Endothelial cell (in vitro differentiated cells): ENCODE measurements at regions not wholly inside any gene's neighbourhood (a gene's known extent, or its start where the extent isn't known, plus 50 kb on each side); places are given as distances from the start of the nearest gene placed in this dataset.
"Not testable (repeated sequence)": the region's sequence is repeated elsewhere in the genome, so short reads cannot be mapped to it uniquely, and the experiment has no call there.

Source experiments
- DNase-seq: peaks from one replicate; pipeline ENCODE4 v3.0.0; 2021; ENCODE audit warnings: low spot score
- H3K27ac Mint-ChIP-seq: one replicate; pipeline ENCODE4 v1.8.0; 2021; ENCODE audit warnings: mixed read lengths, inconsistent platforms; ENCODE audit not compliant: unreplicated experiment
- H3K27me3 Mint-ChIP-seq: one replicate; pipeline ENCODE4 v1.8.0; 2021; ENCODE audit warnings: mild to moderate bottlenecking, moderate library complexity, mixed read lengths, inconsistent platforms; ENCODE audit not compliant: unreplicated experiment
- H3K36me3 Mint-ChIP-seq: one replicate; pipeline ENCODE4 v1.8.0; 2021; ENCODE audit warnings: mild to moderate bottlenecking, low read depth, mixed read lengths, inconsistent platforms; ENCODE audit not compliant: unreplicated experiment
- H3K4me1 Mint-ChIP-seq: one replicate; pipeline ENCODE4 v1.8.0; 2021; ENCODE audit warnings: mild to moderate bottlenecking, mixed read lengths, inconsistent platforms; ENCODE audit not compliant: unreplicated experiment
- H3K4me3 Mint-ChIP-seq: one replicate; pipeline ENCODE4 v1.8.0; 2021; ENCODE audit warnings: mild to moderate bottlenecking, mixed read lengths, inconsistent platforms; ENCODE audit not compliant: unreplicated experiment
- H3K9me3 Mint-ChIP-seq: one replicate; pipeline ENCODE4 v1.8.0; 2021; ENCODE audit warnings: mixed read lengths, inconsistent platforms; ENCODE audit not compliant: unreplicated experiment
- TF ChIP-seq, protein P1 (sequence below): fragments of 200-600 bp; sonication (generic); IDR thresholded peaks from one replicate; pipeline ENCODE4 v1.5.0; 2021; ENCODE audit warnings: antibody characterized with exemption; ENCODE audit not compliant: unreplicated experiment

DNA sequence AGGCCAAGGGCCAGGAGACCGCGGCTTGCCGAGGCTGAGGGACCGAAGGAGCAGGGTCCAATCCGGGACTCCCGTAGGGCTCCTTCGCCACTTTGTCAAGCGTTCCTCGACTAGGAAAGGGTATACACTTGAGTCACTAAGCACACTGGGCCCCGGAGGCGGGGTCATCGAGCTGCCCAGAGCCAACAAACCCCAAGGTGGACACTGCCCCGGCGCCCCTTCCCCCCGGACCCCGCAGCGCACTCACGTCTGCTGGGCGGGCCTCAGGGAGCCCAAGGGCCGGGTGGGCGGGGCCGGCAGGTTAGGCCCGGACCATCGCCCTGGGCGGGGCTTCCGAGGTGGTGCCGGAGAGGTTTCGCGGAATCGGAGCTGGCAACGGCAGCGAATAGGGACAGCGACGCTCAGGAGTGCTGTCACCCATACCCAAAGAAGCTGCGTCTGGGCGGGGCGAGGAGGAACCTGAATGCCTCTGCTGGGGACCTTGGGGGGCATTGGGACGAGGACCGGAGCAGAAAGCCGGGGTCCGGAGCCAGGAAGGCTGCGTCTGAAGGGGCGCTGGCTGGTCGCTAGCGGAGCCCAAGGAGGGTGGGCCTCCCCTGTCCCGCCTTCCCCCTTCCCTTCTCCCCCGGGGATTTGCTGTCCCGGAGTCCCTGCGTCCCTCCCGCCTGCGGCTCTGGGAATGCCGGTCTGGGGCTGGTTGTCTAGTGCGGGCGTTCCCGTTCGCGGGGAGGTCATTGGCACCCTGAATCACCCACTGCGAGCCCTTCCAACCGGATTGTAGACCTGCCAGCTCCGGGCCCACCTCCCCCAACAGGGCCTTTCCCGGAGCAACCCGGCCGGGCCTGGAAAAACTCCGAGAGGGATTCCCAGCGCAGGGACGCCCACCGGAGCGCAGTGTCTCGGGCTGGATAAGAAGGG is 118.2 kb upstream of the SMURF2 start:
- Mint-ChIP-seq H3K4me3 (peak overlapping the region; percentile 94), H3K27ac (peak overlapping the region; percentile 86), H3K36me3 (peaks cover 24% of the 10 kb centered on the region), H3K9me3 (no peaks in the 10 kb centered on the region), H3K4me1 (peaks cover 45% of the 10 kb centered on the region), H3K27me3 (peaks cover 34% of the 10 kb centered on the region)
- TF ChIP-seq, protein P1, sequence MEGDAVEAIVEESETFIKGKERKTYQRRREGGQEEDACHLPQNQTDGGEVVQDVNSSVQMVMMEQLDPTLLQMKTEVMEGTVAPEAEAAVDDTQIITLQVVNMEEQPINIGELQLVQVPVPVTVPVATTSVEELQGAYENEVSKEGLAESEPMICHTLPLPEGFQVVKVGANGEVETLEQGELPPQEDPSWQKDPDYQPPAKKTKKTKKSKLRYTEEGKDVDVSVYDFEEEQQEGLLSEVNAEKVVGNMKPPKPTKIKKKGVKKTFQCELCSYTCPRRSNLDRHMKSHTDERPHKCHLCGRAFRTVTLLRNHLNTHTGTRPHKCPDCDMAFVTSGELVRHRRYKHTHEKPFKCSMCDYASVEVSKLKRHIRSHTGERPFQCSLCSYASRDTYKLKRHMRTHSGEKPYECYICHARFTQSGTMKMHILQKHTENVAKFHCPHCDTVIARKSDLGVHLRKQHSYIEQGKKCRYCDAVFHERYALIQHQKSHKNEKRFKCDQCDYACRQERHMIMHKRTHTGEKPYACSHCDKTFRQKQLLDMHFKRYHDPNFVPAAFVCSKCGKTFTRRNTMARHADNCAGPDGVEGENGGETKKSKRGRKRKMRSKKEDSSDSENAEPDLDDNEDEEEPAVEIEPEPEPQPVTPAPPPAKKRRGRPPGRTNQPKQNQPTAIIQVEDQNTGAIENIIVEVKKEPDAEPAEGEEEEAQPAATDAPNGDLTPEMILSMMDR = no peak
- peak; percentile 59 for DNase-seq

GRCh38 chr17:64779376-64780095 is 117.4 kb upstream of the SMURF2 start:
- peak overlapping the region; percentile 61 for H3K27ac Mint-ChIP-seq
- DNase-seq = no peak
- H3K36me3 Mint-ChIP-seq = peaks cover 26% of the 10 kb centered on the region
- TF ChIP-seq, protein P1 = no peak
- H3K9me3 Mint-ChIP-seq = no peaks in the 10 kb centered on the region
- H3K4me3 Mint-ChIP-seq = peak overlapping the region; percentile 94
- H3K27me3 Mint-ChIP-seq = peaks cover 40% of the 10 kb centered on the region
- H3K4me1 Mint-ChIP-seq = peaks cover 48% of the 10 kb centered on the region

- peaks cover 40% of the 10 kb centered on the region for H3K27me3 Mint-ChIP-seq
- peak overlapping the region; percentile 67 for H3K27ac Mint-ChIP-seq
- H3K36me3 Mint-ChIP-seq = peaks cover 26% of the 10 kb centered on the region
- H3K9me3 Mint-ChIP-seq, DNase-seq: not testable (repeated sequence)
- H3K4me1 Mint-ChIP-seq = peaks cover 44% of the 10 kb centered on the region
- peak overlapping the region; percentile 92 for H3K4me3 Mint-ChIP-seq
Measured at GRCh38 chr17:64779098-64779375, 116.9 kb upstream of the SMURF2 start.

- Mint-ChIP-seq H3K36me3 (peaks cover 26% of the 10 kb centered on the region), H3K27ac (peak overlapping the region; percentile 67), H3K4me1 (peaks cover 43% of the 10 kb centered on the region), H3K4me3 (peak overlapping the region; percentile 94), H3K9me3 (no peaks in the 10 kb centered on the region), H3K27me3 (peaks cover 40% of the 10 kb centered on the region)
- peak; percentile 53 for DNase-seq
- TF ChIP-seq, protein P1 = no peak
Measured at GRCh38 chr17:64778240-64779097, 116.4 kb upstream of the SMURF2 start.

DNA sequence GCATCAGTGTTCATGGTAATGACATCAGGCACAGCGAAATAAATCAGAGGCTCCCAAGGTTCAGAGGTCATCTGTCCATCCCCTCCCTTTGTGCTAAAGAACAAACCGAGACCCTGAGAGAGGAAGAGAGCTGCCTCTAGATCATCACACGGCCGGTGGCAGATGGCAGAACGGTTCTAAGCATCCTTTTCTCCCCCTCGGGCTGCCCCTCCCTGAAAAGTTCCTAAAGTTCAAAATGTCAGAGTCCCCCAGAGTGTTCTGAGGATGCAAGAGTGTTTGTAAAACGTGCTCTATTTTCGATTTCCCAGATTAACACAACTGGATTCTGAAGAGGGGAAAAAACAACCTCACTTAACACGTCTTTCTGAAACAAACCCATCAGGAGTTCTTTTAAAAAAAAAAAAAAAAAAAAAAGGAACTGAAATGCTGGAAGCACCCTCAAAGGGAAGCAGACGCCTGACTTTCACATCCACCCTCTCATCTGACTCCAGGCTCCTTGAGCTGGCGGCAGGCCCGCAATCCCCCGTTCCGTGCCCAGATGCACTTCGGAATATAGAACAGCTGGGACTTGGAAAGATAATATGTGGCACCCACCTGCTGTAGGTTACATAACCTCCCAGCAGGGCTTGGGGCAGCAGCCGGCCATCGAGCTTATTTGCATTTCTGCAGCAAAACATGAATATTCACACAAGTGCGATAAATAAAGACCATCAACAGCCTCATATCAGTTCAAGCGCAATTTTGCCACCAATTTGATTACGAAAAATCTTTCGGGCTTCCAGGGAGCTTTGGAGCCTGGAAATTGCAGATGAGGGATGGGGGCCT is 115.5 kb upstream of the SMURF2 start:
- Mint-ChIP-seq H3K9me3 (no peaks in the 10 kb centered on the region), H3K27me3 (peaks cover 41% of the 10 kb centered on the region), H3K27ac (peak overlapping the region; percentile 65), H3K4me1 (peaks cover 42% of the 10 kb centered on the region), H3K36me3 (peaks cover 26% of the 10 kb centered on the region), H3K4me3 (peak overlapping the region; percentile 94)
- TF ChIP-seq, protein P1 = no peak
- DNase-seq = no peak
